ENCODE measurements at regions not wholly inside any gene's neighbourhood (a gene's known extent, or its start where the extent isn't known, plus 50 kb on each side); places are given as distances from the start of the nearest gene placed in this dataset.

- TF ChIP-seq POLR2A (IDR thresholded peaks at IDR 0.05), result no peak
- no peak for TF ChIP-seq CTCF (IDR thresholded peaks at IDR 0.05)
- no peak for TF ChIP-seq POLR2AphosphoS5 (IDR thresholded peaks at IDR 0.05; ENCODE audit: insufficient read depth in 1 of 2, low read depth in 1 of 2)
These were observed 549.5 kb upstream of the EEF2KMT start for GRCh38 chr16:5647051-5647450.

Measured in vagina (tissue), 2 donors.